HepG2 (cell line): ENCODE measurements at regions not wholly inside any gene's neighbourhood (a gene's known extent, or its start where the extent isn't known, plus 50 kb on each side); places are given as distances from the start of the nearest gene placed in this dataset.
A peak's percentile ranks its signal among the peaks of the same experiment; 100 is the strongest.

Experiments
- ATAC-seq: fragments of 200-7000 bp; cut with Tn5 transposase; 3 replicates; pipeline ENCODE4 v1.9.1; 2020; ENCODE audit warnings: mild to moderate bottlenecking, moderate library complexity
- BruUV-seq: library from RNA; stranded (reverse); fragments of 400-500 nt; replicated peaks from 2 replicates; lab custom pipeline; 2021; lab: Mats Ljungman, UMichigan
- CTCF ChIA-PET: fragments of 300-600 bp; formaldehyde crosslinking; extraction: SDS; loops from one replicate; lab custom pipeline; 2021; ENCODE audit warnings: low total read pairs, inconsistent platforms, low intra/inter-chr PET ratio; lab: Yijun Ruan, JAX
- POLR2A ChIA-PET: fragments of 350-600 bp; sonication (Branson Sonifier 250); formaldehyde crosslinking; loops from one replicate; lab custom pipeline; 2020; ENCODE audit warnings: antibody characterized with exemption, inconsistent platforms; lab: Yijun Ruan, JAX
- DNase-seq: peaks from one replicate; pipeline ENCODE4 v3.0.0-alpha.2; 2015; ENCODE audit warnings: low spot score
- FAIRE-seq: peaks from 3 replicates; lab custom pipeline; 2011; peaks lifted over from hg19 to GRCh38; lab: Jason Lieb, UNC
- H2AFZ ChIP-seq: one replicate; pipeline ENCODE4 v1.6.1; 2011; ENCODE audit warnings: low read length, inconsistent platforms
- H3K27ac ChIP-seq: fragments of 300-600 bp; 3 replicates; pipeline ENCODE4 v1.8.0; 2011; ENCODE audit warnings: mixed run types, mild to moderate bottlenecking, mixed read lengths, low read length, inconsistent platforms; ENCODE audit not compliant: insufficient read depth; ENCODE audit errors: extremely low read length
- H3K27me3 ChIP-seq, 2 experiments: fragments of 200-600 bp in 1 of 2; 2 replicates in 1 of 2; 3 replicates in 1 of 2; pipeline versions ENCODE4 v1.6.0 to v1.8.0; 2011; ENCODE audit warnings: low read length in 2 of 2, mild to moderate bottlenecking in 2 of 2, moderate library complexity in 2 of 2, inconsistent platforms in 1 of 2; ENCODE audit not compliant: insufficient read depth in 2 of 2, control insufficient read depth in 1 of 2
- H3K36me3 ChIP-seq, 2 experiments: fragments of 200-600 bp in 1 of 2; replicated peaks in 1 of 2; 2 replicates in 1 of 2; 3 replicates in 1 of 2; pipeline versions ENCODE4 v1.5.1 to v1.8.0; 2011; ENCODE audit warnings: low read length in 2 of 2, inconsistent platforms in 1 of 2; ENCODE audit not compliant: insufficient read depth in 2 of 2, control insufficient read depth in 1 of 2
- H3K4me1 ChIP-seq: 2 replicates; pipeline ENCODE4 v1.5.1; 2012; ENCODE audit warnings: low read length, inconsistent platforms; ENCODE audit not compliant: insufficient read depth
- H3K4me2 ChIP-seq: 2 replicates; pipeline ENCODE4 v1.6.0; 2011; ENCODE audit warnings: low read depth, low read length, inconsistent platforms
- H3K4me3 ChIP-seq, 3 experiments: fragments of 200-600 bp in 1 of 3; sonication (generic), shearing (Covaris generic) in 1 of 3; replicated peaks in 1 of 3; 2 replicates each; pipeline ENCODE4 v1.5.1; 2011 to 2016; ENCODE audit warnings: low read length in 3 of 3, inconsistent platforms in 2 of 3, low read depth in 2 of 3, mild to moderate bottlenecking in 2 of 3, control low read depth in 1 of 3, mixed read lengths in 1 of 3; ENCODE audit not compliant: insufficient read depth in 1 of 3
- H3K79me2 ChIP-seq: one replicate; pipeline ENCODE4 v1.6.1; 2011; ENCODE audit warnings: low read length, inconsistent platforms; ENCODE audit not compliant: insufficient read depth
- H3K9ac ChIP-seq: 2 replicates; pipeline ENCODE4 v1.6.0; 2011; ENCODE audit warnings: mild to moderate bottlenecking, low read depth, low read length, inconsistent platforms; ENCODE audit not compliant: insufficient read depth
- H3K9me3 ChIP-seq: 2 replicates; pipeline ENCODE4 v1.5.1; 2012; ENCODE audit warnings: mild to moderate bottlenecking, low read length
- H4K20me1 ChIP-seq: 2 replicates; pipeline ENCODE4 v1.6.0; 2011; ENCODE audit warnings: inconsistent platforms, mild to moderate bottlenecking, low read length, moderate library complexity; ENCODE audit not compliant: insufficient read depth
- CAMTA2 ChIP-seq: sonication (generic); formaldehyde crosslinking; IDR thresholded peaks from 2 replicates; pipeline ENCODE4 v1.4.0; 2020; ENCODE audit warnings: mild to moderate bottlenecking, missing genetic modification reagents, borderline replicate concordance
- CBFB ChIP-seq: sonication (generic); formaldehyde crosslinking; IDR thresholded peaks from 2 replicates; pipeline ENCODE4 v1.4.0; 2020; ENCODE audit warnings: missing genetic modification reagents
- FOXA3 ChIP-seq: IDR thresholded peaks from 2 replicates; pipeline ENCODE4 v1.6.1; 2016; ENCODE audit warnings: missing genetic modification reagents, missing compliant biosample characterization
- HNF4G ChIP-seq, 2 experiments: sonication (generic) in 1 of 2; formaldehyde crosslinking in 1 of 2; IDR thresholded peaks; 2 replicates each; pipeline versions ENCODE4 v1.4.0 to v1.6.1; 2011 to 2020; ENCODE audit warnings: borderline replicate concordance in 2 of 2, low read depth in 2 of 2, mild to moderate bottlenecking in 2 of 2, low read length in 1 of 2, missing genetic modification reagents in 1 of 2, moderate library complexity in 1 of 2
- HOXA7 ChIP-seq: sonication (generic); formaldehyde crosslinking; IDR thresholded peaks from 2 replicates; pipeline ENCODE4 v1.8.1; 2022; ENCODE audit warnings: mild to moderate bottlenecking, missing genetic modification reagents, moderate library complexity
- ISL2 ChIP-seq: sonication (generic); formaldehyde crosslinking; IDR thresholded peaks from 2 replicates; pipeline ENCODE4 v1.5.0; 2020; ENCODE audit warnings: missing genetic modification reagents
- LCORL ChIP-seq, 2 experiments: fragments of 450-650 bp in 1 of 2; sonication (generic) in 1 of 2; formaldehyde crosslinking in 1 of 2; IDR thresholded peaks; 2 replicates each; pipeline versions ENCODE4 v1.5.0 to v1.6.1; 2017 to 2020; ENCODE audit warnings: antibody characterized with exemption in 1 of 2, missing genetic modification reagents in 1 of 2
- NR1H2 ChIP-seq: sonication (generic); formaldehyde crosslinking; IDR thresholded peaks from 2 replicates; pipeline ENCODE4 v1.8.1; 2022; ENCODE audit warnings: low read depth, missing genetic modification reagents, borderline replicate concordance
- RFXAP ChIP-seq: sonication (generic); formaldehyde crosslinking; IDR thresholded peaks from 2 replicates; pipeline ENCODE4 v1.4.0; 2020; ENCODE audit warnings: missing genetic modification reagents, borderline replicate concordance
- SP5 ChIP-seq: IDR thresholded peaks from 2 replicates; pipeline ENCODE4 v1.6.1; 2016; ENCODE audit warnings: low read depth, borderline replicate concordance
- TBP ChIP-seq: sonication (generic); formaldehyde crosslinking; IDR thresholded peaks from 2 replicates; pipeline ENCODE4 v1.5.0; 2020; ENCODE audit warnings: missing genetic modification reagents
- ZNF557 ChIP-seq: sonication (generic); formaldehyde crosslinking; IDR thresholded peaks from 2 replicates; pipeline ENCODE4 v1.4.0; 2020; ENCODE audit warnings: missing genetic modification reagents
- ZNF670 ChIP-seq: sonication (generic); formaldehyde crosslinking; IDR thresholded peaks from 2 replicates; pipeline ENCODE4 v1.8.0; 2022; ENCODE audit warnings: mild to moderate bottlenecking, missing genetic modification reagents, borderline replicate concordance
- ZNF687 ChIP-seq: sonication (generic); formaldehyde crosslinking; IDR thresholded peaks from 2 replicates; pipeline ENCODE4 v1.5.1; 2020; ENCODE audit warnings: mild to moderate bottlenecking, missing genetic modification reagents, moderate library complexity
- ZNF83 ChIP-seq: sonication (generic); formaldehyde crosslinking; IDR thresholded peaks from 2 replicates; pipeline ENCODE4 v1.4.0; 2020; ENCODE audit warnings: missing genetic modification reagents, mild to moderate bottlenecking, borderline replicate concordance
- ZNF841 ChIP-seq: sonication (generic); formaldehyde crosslinking; IDR thresholded peaks from 2 replicates; pipeline ENCODE4 v1.8.1; 2023; ENCODE audit warnings: missing genetic modification reagents, borderline replicate concordance
- WGBS: methylation state at CpG from one replicate; pipeline ENCODE4 v1.1.6; 2017; ENCODE audit warnings: low lambda C conversion rate; 5-methylcytosine and 5-hydroxymethylcytosine counted together
- in situ Hi-C: cut with HindIII; loops from 2 replicates; pipeline ENCODE4 v1.10.0; 2017; ENCODE audit warnings: low pct_unique_long_range_greater_than_20kb; ENCODE audit not compliant: extremely low pct_ligation_motif_present
- intact Hi-C: fragments of 100-400 bp; cut with micrococcal nuclease; formaldehyde crosslinking; loops from one replicate; pipeline ENCODE4 v1.10.0; 2022; ENCODE audit not compliant: unreplicated experiment

DNA sequence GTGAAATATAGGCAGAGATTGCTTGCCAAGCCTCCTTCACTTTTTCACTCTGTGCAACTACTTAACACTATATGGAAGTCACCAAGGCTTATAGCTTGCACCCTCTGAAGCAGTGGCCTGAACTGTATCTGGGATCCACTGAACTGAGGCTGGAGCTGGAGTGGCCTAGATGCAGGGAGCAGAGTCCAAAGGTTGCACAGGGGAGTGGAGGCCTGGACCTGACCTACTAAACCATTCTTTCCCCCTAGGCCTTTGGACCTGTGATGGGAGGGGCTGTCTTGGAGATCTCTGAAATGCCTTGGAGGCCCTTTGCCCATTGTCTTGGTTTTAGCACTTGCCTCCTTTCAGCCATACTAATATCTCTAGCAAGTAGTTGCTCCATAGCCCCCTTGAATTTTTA is 57.5 kb downstream of the P2RY1 start:
- in situ Hi-C loops (no loop called here), intact Hi-C loops (no loop called here)
- ATAC-seq (no peak), FAIRE-seq (no peak), DNase-seq (no peak)
- Histone ChIP-seq H4K20me1 (no peaks in the 10 kb centered on the region), H3K4me3 (no peak overlapping the region), H3K79me2 (no peaks in the 10 kb centered on the region), H3K27ac (no peak overlapping the region), H3K4me1 (no peaks in the 10 kb centered on the region), H3K27me3 (no peaks in the 10 kb centered on the region), H3K36me3 (no peaks in the 10 kb centered on the region), H3K9me3 (no peaks in the 10 kb centered on the region), H3K9ac (no peak overlapping the region), H2AFZ (no peak overlapping the region), H3K4me2 (no peak overlapping the region)
- BruUV-seq, result no TSS peak
- ChIA-PET CTCF (no interaction called here), POLR2A (no interaction called here)
- TF ChIP-seq HNF4G (IDR thresholded peaks at IDR 0.05; ENCODE audit: borderline replicate concordance, low read depth, low read length) (0 out of 2 replicates have a peak, but pooled peaks have one; percentile 10), HNF4G (CRISPR knock-in tag; IDR thresholded peaks at IDR 0.05; ENCODE audit: borderline replicate concordance, low read depth) (no peak), LCORL (IDR thresholded peaks at IDR 0.05) (no peak), LCORL (CRISPR knock-in tag; IDR thresholded peaks at IDR 0.05) (no peak)

DNA sequence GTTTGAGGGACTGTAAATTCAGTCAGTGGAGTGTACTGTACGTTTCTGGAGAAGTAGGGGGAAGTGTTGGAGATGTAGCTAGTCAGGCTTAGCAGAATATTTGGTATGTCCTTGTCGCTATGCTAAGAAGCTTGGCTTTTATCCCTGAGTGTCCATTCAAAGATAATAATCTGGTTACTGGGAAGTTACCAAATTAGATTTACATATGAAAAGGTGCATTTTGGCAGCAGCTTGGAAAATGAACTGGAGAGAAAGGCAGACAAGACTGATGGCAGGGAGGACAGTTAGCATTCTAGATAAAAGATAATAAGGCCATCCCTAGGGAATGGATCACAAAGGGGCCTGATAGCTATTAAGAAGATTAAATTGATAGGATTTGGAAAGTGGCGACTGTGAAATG is 58.7 kb downstream of the P2RY1 start:
- CTCF ChIA-PET, result no interaction called here
- POLR2A ChIA-PET, result no interaction called here
- in situ Hi-C loops, result no loop called here
- BruUV-seq, result no TSS peak
- FAIRE-seq, result no peak
- WGBS, result 9% methylated on average over 3 of the region's 3 CpGs
- no peak for ATAC-seq
- Histone ChIP-seq H4K20me1 (no peaks in the 10 kb centered on the region), H3K27me3 (no peaks in the 10 kb centered on the region), H3K4me1 (no peaks in the 10 kb centered on the region), H3K36me3 (no peaks in the 10 kb centered on the region), H3K9me3 (no peaks in the 10 kb centered on the region), H2AFZ (no peak overlapping the region), H3K9ac (no peak overlapping the region), H3K4me3 (no peak overlapping the region)
- no peak for DNase-seq
- intact Hi-C loops, result no loop called here
- no peak for TF ChIP-seq ZNF557 (CRISPR knock-in tag)
- no peak for TF ChIP-seq RFXAP (CRISPR knock-in tag)
- no peak for TF ChIP-seq NR1H2
- TF ChIP-seq ZNF841 (CRISPR knock-in tag), result no peak
- TF ChIP-seq ZNF83, result no peak
- no peak for TF ChIP-seq CBFB
- no peak for TF ChIP-seq HOXA7 (CRISPR knock-in tag)
- no peak for TF ChIP-seq CAMTA2 (CRISPR knock-in tag)
- no peak for TF ChIP-seq ISL2 (CRISPR knock-in tag)
- no peak for TF ChIP-seq SP5 (CRISPR knock-in tag)
- TF ChIP-seq TBP, result no peak
- no peak for TF ChIP-seq ZNF670
- TF ChIP-seq FOXA3 (CRISPR knock-in tag), result no peak
- no peak for TF ChIP-seq ZNF687 (CRISPR knock-in tag)
- TF ChIP-seq, all 625 proteins: peak for 0
- Histone ChIP-seq H3K4me2 (no peak overlapping the region), H3K79me2 (no peaks in the 10 kb centered on the region), H3K27ac (no peak overlapping the region)
